ENCODE measurements at regions not wholly inside any gene's neighbourhood (a gene's known extent, or its start where the extent isn't known, plus 50 kb on each side); places are given as distances from the start of the nearest gene placed in this dataset.

- no peaks in the 10 kb centered on the region for H3K27me3 ChIP-seq (ENCODE audit: insufficient read depth in 3 of 3, low read length in 2 of 3)
- no peak for TF ChIP-seq CTCF (IDR thresholded peaks at IDR 0.05)
- intact Hi-C loops (cut with DNase I), result no loop called here
- ATAC-seq, result no peak
- 69 to 76% (median 71%) methylated on average over 2 of the region's 2 CpGs for WGBS, 3 donors
- no peaks in the 10 kb centered on the region for H3K36me3 ChIP-seq (ENCODE audit: insufficient read depth in 1 of 2, low read depth in 1 of 2)
- no peak overlapping the region for H3K27ac ChIP-seq
- no peaks in the 10 kb centered on the region for H3K9me3 ChIP-seq
- DNase-seq, result no peak
- no peaks in the 10 kb centered on the region for H3K4me1 ChIP-seq
- H3K4me3 ChIP-seq, result no peak overlapping the region
Observed at GRCh38 chr2:145323512-145323911, 803.6 kb upstream of the ZEB2 start.

- H3K27me3 ChIP-seq (ENCODE audit: insufficient read depth in 3 of 3, low read length in 2 of 3), result no peaks in the 10 kb centered on the region
- no peaks in the 10 kb centered on the region for H3K4me1 ChIP-seq
- H3K9me3 ChIP-seq, result no peaks in the 10 kb centered on the region
- DNase-seq (no peak), ATAC-seq (no peak)
- TF ChIP-seq CTCF (IDR thresholded peaks at IDR 0.05), result no peak
- no peak overlapping the region for H3K4me3 ChIP-seq
- intact Hi-C loops (cut with DNase I), result no loop called here
- H3K36me3 ChIP-seq (ENCODE audit: insufficient read depth in 1 of 2, low read depth in 1 of 2), result no peaks in the 10 kb centered on the region
- no peak overlapping the region for H3K27ac ChIP-seq
- WGBS, 3 donors, result 78 to 83% (median 80%) methylated on average over 2 of the region's 2 CpGs
Observed at GRCh38 chr2:145321344-145321743, 801.4 kb upstream of the ZEB2 start.

- Histone ChIP-seq H3K27me3 (ENCODE audit: insufficient read depth in 3 of 3, low read length in 2 of 3) (no peaks in the 10 kb centered on the region), H3K9me3 (no peaks in the 10 kb centered on the region), H3K4me3 (no peak overlapping the region), H3K4me1 (no peaks in the 10 kb centered on the region), H3K27ac (no peak overlapping the region), H3K36me3 (ENCODE audit: insufficient read depth in 1 of 2, low read depth in 1 of 2) (no peaks in the 10 kb centered on the region)
- WGBS, 3 donors, result 93 to 100% (median 93%) methylated on average over 1 of the region's 1 CpG
- intact Hi-C loops (cut with DNase I), result no loop called here
- ATAC-seq (no peak), DNase-seq (no peak)
- TF ChIP-seq CTCF (IDR thresholded peaks at IDR 0.05), result no peak
Observed at GRCh38 chr2:145316496-145316895, 796.6 kb upstream of the ZEB2 start.

- Histone ChIP-seq H3K36me3 (ENCODE audit: insufficient read depth in 1 of 2, low read depth in 1 of 2) (no peaks in the 10 kb centered on the region), H3K9me3 (no peaks in the 10 kb centered on the region), H3K27ac (no peak overlapping the region), H3K4me1 (no peaks in the 10 kb centered on the region), H3K27me3 (ENCODE audit: insufficient read depth in 3 of 3, low read length in 2 of 3) (no peaks in the 10 kb centered on the region), H3K4me3 (no peak overlapping the region)
- DNase-seq (no peak), ATAC-seq (no peak)
- intact Hi-C loops (cut with DNase I), result no loop called here
- 58 to 65% (median 59%) methylated on average over 3 of the region's 3 CpGs for WGBS, 3 donors
- TF ChIP-seq CTCF (IDR thresholded peaks at IDR 0.05), result no peak
Observed at GRCh38 chr2:145315053-145315452, 795.1 kb upstream of the ZEB2 start.

GRCh38 chr2:145314119-145314633 is 794.3 kb upstream of the ZEB2 start:
- H3K4me3 ChIP-seq, result no peak overlapping the region
- ATAC-seq (no peak), DNase-seq (no peak)
- no peaks in the 10 kb centered on the region for H3K27me3 ChIP-seq (ENCODE audit: insufficient read depth in 3 of 3, low read length in 2 of 3)
- intact Hi-C loops (cut with DNase I), result no loop called here
- H3K36me3 ChIP-seq (ENCODE audit: insufficient read depth in 1 of 2, low read depth in 1 of 2), result no peaks in the 10 kb centered on the region
- H3K9me3 ChIP-seq, result no peaks in the 10 kb centered on the region
- no peaks in the 10 kb centered on the region for H3K4me1 ChIP-seq
- H3K27ac ChIP-seq, result no peak overlapping the region
- TF ChIP-seq CTCF (IDR thresholded peaks at IDR 0.05), result no peak
- WGBS, 3 donors, result 86 to 89% (median 89%) methylated on average over 3 of the region's 3 CpGs

Measured in psoas muscle (tissue), 7 donors.